Loucy (cell line): ENCODE measurements at regions not wholly inside any gene's neighbourhood (a gene's known extent, or its start where the extent isn't known, plus 50 kb on each side); places are given as distances from the start of the nearest gene placed in this dataset.

ENCODE experiments used
- H2AFZ ChIP-seq: fragments of 200-600 bp; sonication (generic); 2 replicates; pipeline ENCODE4 v1.6.0; 2016; ENCODE audit warnings: antibody characterized with exemption, mild to moderate bottlenecking, low read length, moderate library complexity
- H3F3A ChIP-seq: fragments of 200-600 bp; 2 replicates; pipeline ENCODE4 v1.6.0; 2016; ENCODE audit warnings: antibody characterized with exemption, low read depth, mild to moderate bottlenecking
- H3K27me3 ChIP-seq: fragments of 200-600 bp; sonication (generic); 2 replicates; pipeline ENCODE4 v1.6.1; 2014; ENCODE audit warnings: low read length, mild to moderate bottlenecking; ENCODE audit not compliant: insufficient read depth, poor library complexity, severe bottlenecking
- H3K36me3 ChIP-seq: fragments of 200-600 bp; sonication (generic); 2 replicates; pipeline ENCODE4 v1.6.1; 2016; ENCODE audit warnings: low read length; ENCODE audit not compliant: insufficient read depth
- H3K4me1 ChIP-seq: fragments of 200-600 bp; sonication (generic); 2 replicates; pipeline ENCODE4 v1.5.1; 2014; ENCODE audit warnings: low read length, mild to moderate bottlenecking; ENCODE audit not compliant: insufficient read depth, poor library complexity, severe bottlenecking
- H3K4me2 ChIP-seq: fragments of 200-600 bp; sonication (generic); 2 replicates; pipeline ENCODE4 v1.6.0; 2014; ENCODE audit warnings: antibody characterized with exemption, low read length, low read depth, mild to moderate bottlenecking; ENCODE audit not compliant: poor library complexity, severe bottlenecking
- H3K4me3 ChIP-seq: fragments of 200-600 bp; sonication (generic); 2 replicates; pipeline ENCODE4 v1.5.1; 2014; ENCODE audit warnings: low read length, mild to moderate bottlenecking, mixed read lengths; ENCODE audit not compliant: poor library complexity, severe bottlenecking
- H3K79me2 ChIP-seq: fragments of 200-600 bp; sonication (generic); 2 replicates; pipeline ENCODE4 v1.6.1; 2014; ENCODE audit warnings: low read length; ENCODE audit not compliant: insufficient read depth
- H3K9ac ChIP-seq: fragments of 200-600 bp; sonication (generic); 2 replicates; pipeline ENCODE4 v1.6.0; 2014; ENCODE audit warnings: mild to moderate bottlenecking, low read depth, low read length, moderate library complexity; ENCODE audit not compliant: poor library complexity, severe bottlenecking
- H3K9me2 ChIP-seq: fragments of 200-600 bp; sonication (generic); replicated peaks from 2 replicates; pipeline ENCODE4 v1.6.1; 2016; ENCODE audit warnings: low read depth, low read length, mixed read lengths
- H3K9me3 ChIP-seq: fragments of 200-600 bp; sonication (generic); 2 replicates; pipeline ENCODE4 v1.6.1; 2014; ENCODE audit warnings: mild to moderate bottlenecking, antibody characterized with exemption, low read length, low read depth; ENCODE audit not compliant: insufficient read depth
- H4K20me1 ChIP-seq: fragments of 200-600 bp; sonication (generic); 2 replicates; pipeline ENCODE4 v1.6.0; 2014; ENCODE audit warnings: antibody characterized with exemption, low read length, mild to moderate bottlenecking; ENCODE audit not compliant: insufficient read depth, poor library complexity, severe bottlenecking
- CTCF ChIP-seq: fragments of 200-600 bp; sonication (generic); conservative IDR thresholded peaks from 2 replicates; pipeline ENCODE4 v1.5.1; 2014; ENCODE audit warnings: mild to moderate bottlenecking, antibody characterized with exemption, low read length
- EZH2phosphoT487 ChIP-seq: fragments of 200-600 bp; IDR thresholded peaks from 2 replicates; pipeline ENCODE4 v1.6.1; 2018; ENCODE audit warnings: antibody characterized with exemption, mild to moderate bottlenecking, moderate library complexity, borderline replicate concordance

GRCh38 chr1:98256700-98257099 is 335.9 kb upstream of the DPYD start:
- H3K9ac ChIP-seq, result no peak overlapping the region
- H3F3A ChIP-seq, result no peaks in the 10 kb centered on the region
- H3K4me2 ChIP-seq, result no peak overlapping the region
- H2AFZ ChIP-seq, result no peak overlapping the region
- no peaks in the 10 kb centered on the region for H3K36me3 ChIP-seq
- no peaks in the 10 kb centered on the region for H3K4me1 ChIP-seq
- H3K79me2 ChIP-seq, result no peaks in the 10 kb centered on the region
- H3K9me2 ChIP-seq, result no peaks in the 10 kb centered on the region
- H4K20me1 ChIP-seq, result no peaks in the 10 kb centered on the region
- no peak overlapping the region for H3K4me3 ChIP-seq
- TF ChIP-seq CTCF, result no peak
- TF ChIP-seq EZH2phosphoT487, result no peak
- no peaks in the 10 kb centered on the region for H3K27me3 ChIP-seq
- no peaks in the 10 kb centered on the region; the same call in 1 of the 2 replicates for H3K9me3 ChIP-seq

GRCh38 chr1:98253145-98253544 is 332.3 kb upstream of the DPYD start:
- H3K4me2 ChIP-seq, result no peak overlapping the region
- H3K9ac ChIP-seq, result no peak overlapping the region
- no peaks in the 10 kb centered on the region for H3K4me1 ChIP-seq
- TF ChIP-seq EZH2phosphoT487, result no peak
- no peak for TF ChIP-seq CTCF
- H3K9me2 ChIP-seq, result no peaks in the 10 kb centered on the region
- no peaks in the 10 kb centered on the region for H3K36me3 ChIP-seq
- no peaks in the 10 kb centered on the region for H4K20me1 ChIP-seq
- H3K27me3 ChIP-seq, result no peaks in the 10 kb centered on the region
- no peak overlapping the region for H2AFZ ChIP-seq
- H3K4me3 ChIP-seq, result no peak overlapping the region
- H3F3A ChIP-seq, result no peaks in the 10 kb centered on the region
- peaks cover 8% of the 10 kb centered on the region; the same call in 1 of the 2 replicates for H3K9me3 ChIP-seq
- H3K79me2 ChIP-seq, result no peaks in the 10 kb centered on the region

- no peaks in the 10 kb centered on the region for H3K9me2 ChIP-seq
- TF ChIP-seq CTCF (peak; percentile 43), EZH2phosphoT487 (no peak)
- no peaks in the 10 kb centered on the region for H3F3A ChIP-seq
- H2AFZ ChIP-seq, result no peak overlapping the region
- H3K27me3 ChIP-seq, result no peaks in the 10 kb centered on the region
- H3K4me3 ChIP-seq, result no peak overlapping the region
- no peaks in the 10 kb centered on the region for H3K4me1 ChIP-seq
- no peak overlapping the region for H3K9ac ChIP-seq
- H3K79me2 ChIP-seq, result no peaks in the 10 kb centered on the region
- H3K9me3 ChIP-seq, result peaks cover 8% of the 10 kb centered on the region; the same call in 1 of the 2 replicates
- H3K36me3 ChIP-seq, result no peaks in the 10 kb centered on the region
- H3K4me2 ChIP-seq, result no peak overlapping the region
- H4K20me1 ChIP-seq, result no peaks in the 10 kb centered on the region
Observed at GRCh38 chr1:98251497-98251896, 330.7 kb upstream of the DPYD start.
